GM12873 (cell line): ENCODE measurements at regions not wholly inside any gene's neighbourhood (a gene's known extent, or its start where the extent isn't known, plus 50 kb on each side); places are given as distances from the start of the nearest gene placed in this dataset.

Experiments
- TF ChIP-seq, protein P1 (sequence below): IDR thresholded peaks from 2 replicates; pipeline ENCODE4 v1.5.1; 2012; ENCODE audit warnings: low read depth, mild to moderate bottlenecking, moderate library complexity, low read length, control low read depth; ENCODE audit not compliant: insufficient read depth; ENCODE audit errors: missing control alignments

DNA sequence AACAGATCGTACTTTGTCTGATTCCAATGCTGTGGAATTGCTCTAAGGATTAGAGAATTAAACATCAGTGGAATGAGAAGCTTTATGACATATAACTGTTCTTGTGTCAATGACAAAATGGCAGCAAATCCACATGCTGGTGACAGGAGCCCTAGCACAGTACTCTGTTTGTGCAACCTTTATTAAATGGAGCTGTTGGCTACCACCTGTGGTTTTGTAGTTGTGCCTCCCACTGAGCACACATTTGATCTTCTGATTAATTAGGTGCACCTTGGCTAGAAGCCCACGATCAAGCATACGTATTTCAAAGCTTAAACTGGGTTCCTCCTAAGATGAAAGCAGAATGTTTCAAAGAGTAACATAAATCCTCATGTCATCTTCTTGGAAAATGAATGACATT lies 394.0 kb upstream of the IGFBP7 start:
- TF ChIP-seq, protein P1, sequence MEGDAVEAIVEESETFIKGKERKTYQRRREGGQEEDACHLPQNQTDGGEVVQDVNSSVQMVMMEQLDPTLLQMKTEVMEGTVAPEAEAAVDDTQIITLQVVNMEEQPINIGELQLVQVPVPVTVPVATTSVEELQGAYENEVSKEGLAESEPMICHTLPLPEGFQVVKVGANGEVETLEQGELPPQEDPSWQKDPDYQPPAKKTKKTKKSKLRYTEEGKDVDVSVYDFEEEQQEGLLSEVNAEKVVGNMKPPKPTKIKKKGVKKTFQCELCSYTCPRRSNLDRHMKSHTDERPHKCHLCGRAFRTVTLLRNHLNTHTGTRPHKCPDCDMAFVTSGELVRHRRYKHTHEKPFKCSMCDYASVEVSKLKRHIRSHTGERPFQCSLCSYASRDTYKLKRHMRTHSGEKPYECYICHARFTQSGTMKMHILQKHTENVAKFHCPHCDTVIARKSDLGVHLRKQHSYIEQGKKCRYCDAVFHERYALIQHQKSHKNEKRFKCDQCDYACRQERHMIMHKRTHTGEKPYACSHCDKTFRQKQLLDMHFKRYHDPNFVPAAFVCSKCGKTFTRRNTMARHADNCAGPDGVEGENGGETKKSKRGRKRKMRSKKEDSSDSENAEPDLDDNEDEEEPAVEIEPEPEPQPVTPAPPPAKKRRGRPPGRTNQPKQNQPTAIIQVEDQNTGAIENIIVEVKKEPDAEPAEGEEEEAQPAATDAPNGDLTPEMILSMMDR, result no peak

DNA sequence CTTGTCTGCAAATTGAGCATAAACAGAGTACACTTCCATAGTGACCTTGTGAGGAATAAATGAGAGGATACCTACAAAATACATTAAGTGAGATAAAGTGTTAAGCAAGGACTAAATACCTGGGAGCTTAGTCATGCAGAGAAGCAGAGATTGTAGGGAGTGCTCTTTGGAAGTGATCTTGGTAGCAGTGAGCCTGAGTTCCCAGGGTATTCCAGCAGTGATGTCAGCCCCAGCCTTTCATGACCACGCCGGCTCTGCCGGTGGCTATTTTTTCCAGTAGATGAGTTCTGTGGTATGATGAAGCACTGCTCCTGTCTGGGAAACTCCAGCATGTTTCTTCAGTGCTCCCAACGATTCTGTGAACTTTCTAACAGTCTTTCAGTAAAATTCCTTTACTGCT lies 391.5 kb upstream of the IGFBP7 start:
- TF ChIP-seq, protein P1, result no peak

DNA sequence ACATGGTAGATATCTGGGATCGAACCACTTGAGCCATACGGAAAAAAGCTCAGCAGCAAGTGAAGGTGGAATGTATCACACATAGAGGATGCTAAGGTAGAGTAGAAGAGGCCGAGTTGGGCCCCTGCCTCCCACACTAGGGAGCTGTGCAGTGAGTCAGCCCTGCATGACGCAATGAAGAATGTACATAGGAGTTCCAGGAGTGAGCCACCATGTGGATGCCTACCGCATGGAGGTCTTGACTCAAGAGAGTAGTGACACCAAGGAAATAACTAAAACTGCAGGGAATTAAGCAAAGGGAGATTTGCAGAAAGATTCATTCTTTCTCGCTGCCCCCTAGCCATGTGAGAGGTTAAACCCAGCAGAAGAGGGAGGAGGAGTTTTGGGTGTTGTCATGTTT lies 389.6 kb upstream of the IGFBP7 start:
- TF ChIP-seq, protein P1, result no peak

DNA sequence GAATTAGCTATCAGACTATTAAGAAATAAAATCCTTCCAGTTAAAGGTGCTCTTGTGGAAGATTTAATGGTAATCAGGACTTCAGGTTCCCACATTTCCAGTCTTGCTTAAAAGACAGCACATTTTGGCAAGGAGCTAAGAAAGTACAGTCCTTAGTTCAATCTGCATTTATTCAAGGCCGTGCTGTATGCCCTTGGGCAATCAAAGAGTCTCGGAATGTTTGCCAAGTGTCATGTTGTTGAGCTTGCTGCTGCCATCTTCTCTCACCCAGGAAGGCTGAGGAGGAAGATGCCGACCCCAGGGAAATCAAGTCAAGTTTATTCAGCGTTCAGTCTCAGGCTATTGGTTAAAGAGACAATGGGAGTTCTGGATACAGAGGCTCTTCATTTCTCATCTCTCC lies 388.1 kb upstream of the IGFBP7 start:
- TF ChIP-seq, protein P1, result no peak

DNA sequence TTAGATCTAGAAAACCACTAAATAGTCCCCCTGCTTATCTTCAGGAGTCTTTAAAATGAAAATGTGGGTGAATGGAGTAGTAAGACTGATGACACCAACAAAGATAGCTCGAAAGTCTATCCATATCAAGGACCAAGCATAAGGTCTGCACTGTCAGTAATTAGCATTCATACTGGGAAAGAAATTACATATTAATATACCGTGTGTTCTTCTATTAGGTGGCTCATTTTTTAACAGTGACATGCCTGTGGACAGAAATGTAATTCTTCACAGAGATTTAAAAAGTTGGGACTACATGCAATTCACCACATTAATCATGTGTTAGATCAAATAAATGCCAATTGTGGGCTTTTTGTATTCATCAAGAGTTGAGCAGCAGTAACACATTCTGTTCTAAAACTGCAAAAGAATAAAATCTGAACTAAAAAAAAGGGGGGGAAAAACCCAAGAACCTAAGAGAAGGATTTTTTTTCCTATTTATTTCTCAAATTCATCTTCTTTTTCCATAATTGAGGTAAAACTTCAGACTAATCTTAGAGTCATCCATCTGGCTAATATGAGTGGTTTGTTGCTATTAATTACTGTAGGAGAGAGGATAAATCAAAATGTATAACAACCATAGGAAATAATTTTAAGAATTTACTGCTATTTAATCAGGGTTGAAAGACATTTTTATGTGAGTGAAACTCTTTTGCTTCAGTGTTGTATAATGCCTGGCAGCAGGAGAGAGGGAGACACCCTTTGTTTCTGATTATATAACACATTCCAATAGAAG lies 386.7 kb upstream of the IGFBP7 start:
- TF ChIP-seq, protein P1, result no peak

DNA sequence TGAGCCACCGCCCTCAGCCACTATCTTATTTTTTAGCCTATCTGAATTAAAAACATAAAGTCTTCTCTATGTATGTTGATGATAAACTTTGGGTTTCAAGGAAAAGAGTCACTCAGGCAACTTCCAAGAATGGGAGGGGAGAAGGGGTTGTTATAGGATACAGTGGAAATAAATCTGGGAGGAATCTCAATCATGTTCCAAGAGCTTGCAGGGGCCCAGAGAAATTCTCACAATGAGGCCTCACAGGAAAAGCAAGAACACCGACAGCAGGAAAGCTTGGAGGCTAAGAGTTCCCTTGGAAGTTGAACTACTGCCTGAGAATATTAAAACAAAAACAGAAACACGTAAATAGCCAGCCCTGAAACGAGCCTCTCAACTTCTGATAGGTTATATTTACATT lies 384.6 kb upstream of the IGFBP7 start:
- TF ChIP-seq, protein P1, result no peak

DNA sequence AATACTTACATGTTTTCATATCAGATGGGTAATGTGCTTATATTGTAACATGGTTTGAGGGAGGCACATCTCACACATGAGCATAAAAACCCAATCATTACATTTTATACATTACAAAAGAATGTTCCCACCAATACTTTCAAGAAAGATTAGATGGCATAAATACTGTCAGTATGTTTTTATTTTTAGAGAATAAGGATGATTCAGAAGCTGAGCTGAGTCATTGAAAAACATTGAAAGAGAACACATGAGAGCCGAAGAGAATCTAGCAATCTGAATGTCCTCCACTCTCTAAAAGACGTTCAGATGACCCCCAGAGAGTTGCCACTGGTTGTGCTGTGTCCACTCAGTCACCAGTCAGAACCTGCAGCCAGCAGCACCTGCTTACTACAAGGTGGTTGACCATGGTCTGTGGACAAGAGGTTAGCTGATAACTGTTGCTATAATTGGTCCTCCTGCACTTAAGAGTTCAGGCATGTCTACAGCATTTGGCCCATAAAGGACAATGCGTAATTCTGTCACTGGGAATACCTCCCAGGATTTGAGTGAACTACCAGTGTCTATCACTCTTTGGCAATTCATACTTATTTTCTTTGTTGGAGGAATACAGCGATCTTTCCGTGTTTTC lies 382.2 kb upstream of the IGFBP7 start:
- TF ChIP-seq, protein P1, result no peak
